H1 (cell line): ENCODE measurements at regions not wholly inside any gene's neighbourhood (a gene's known extent, or its start where the extent isn't known, plus 50 kb on each side); places are given as distances from the start of the nearest gene placed in this dataset.

Experiments used
- CTCF ChIA-PET: fragments of 300-600 bp; sonication (Branson Sonifier 250); formaldehyde crosslinking; loops from one replicate; lab custom pipeline; 2021; ENCODE audit not compliant: partially characterized antibody; lab: Charles Lee
- POLR2A ChIA-PET: fragments of 300-600 bp; sonication (Branson Sonifier 250); formaldehyde crosslinking; loops from one replicate; lab custom pipeline; 2021; ENCODE audit warnings: inconsistent platforms; ENCODE audit not compliant: partially characterized antibody; lab: Charles Lee
- DNase-seq, 2 experiments: peaks; one replicate each; pipeline versions ENCODE4 v3.0.0 to v3.0.0-alpha.2; 2010 to 2022; ENCODE audit warnings: low spot score in 2 of 2, low read depth in 1 of 2, mixed read lengths in 1 of 2
- FAIRE-seq: peaks from 2 replicates; lab custom pipeline; 2011; peaks lifted over from hg19 to GRCh38; lab: Jason Lieb, UNC
- H2AFZ ChIP-seq: 2 replicates; pipeline ENCODE4 v1.8.1; 2012; ENCODE audit warnings: low read length, inconsistent platforms
- H2AK5ac ChIP-seq: 2 replicates; pipeline ENCODE4 v1.6.1; 2013; ENCODE audit warnings: low read depth, low read length
- H2BK120ac ChIP-seq: replicated peaks from 2 replicates; pipeline ENCODE3; 2013; ENCODE audit warnings: low read depth, low read length, inconsistent platforms
- H2BK12ac ChIP-seq: 2 replicates; pipeline ENCODE4 v1.6.1; 2013; ENCODE audit warnings: low read depth, low read length
- H2BK15ac ChIP-seq: 2 replicates; pipeline ENCODE4 v1.6.1; 2013; ENCODE audit warnings: low read length
- H2BK20ac ChIP-seq: 2 replicates; pipeline ENCODE4 v1.6.1; 2013; ENCODE audit warnings: low read length
- H2BK5ac ChIP-seq: 2 replicates; pipeline ENCODE4 v1.6.1; 2013; ENCODE audit warnings: low read depth, low read length
- H3K14ac ChIP-seq: 2 replicates; pipeline ENCODE4 v1.6.1; 2013; ENCODE audit warnings: inconsistent platforms; ENCODE audit not compliant: insufficient read length
- H3K18ac ChIP-seq: 2 replicates; pipeline ENCODE4 v1.6.1; 2013; ENCODE audit warnings: low read length; ENCODE audit errors: extremely low read depth
- H3K23ac ChIP-seq: 2 replicates; pipeline ENCODE4 v1.6.1; 2013; ENCODE audit warnings: inconsistent platforms; ENCODE audit not compliant: insufficient read length
- H3K23me2 ChIP-seq: 2 replicates; pipeline ENCODE4 v1.6.1; 2013; ENCODE audit warnings: low read depth, low read length
- H3K27ac ChIP-seq: 2 replicates; pipeline ENCODE4 v1.6.1; 2011; ENCODE audit warnings: low read depth, low read length, inconsistent platforms
- H3K27me3 ChIP-seq, 4 experiments: replicated peaks in 1 of 4; 1 replicate in 1 of 4; 2 replicates in 3 of 4; pipeline versions ENCODE4 v1.6.1 to v1.8.1; 2011 to 2013; ENCODE audit warnings: low read length in 3 of 4, mild to moderate bottlenecking in 3 of 4, inconsistent platforms in 2 of 4, mixed read lengths in 2 of 4, moderate library complexity in 1 of 4; ENCODE audit not compliant: control insufficient read depth in 3 of 4, insufficient read depth in 3 of 4; ENCODE audit errors: extremely low read depth in 1 of 4
- H3K36me3 ChIP-seq, 4 experiments: 2 replicates each; pipeline versions ENCODE4 v1.6.1 to v1.8.1; 2011 to 2013; ENCODE audit warnings: mild to moderate bottlenecking in 4 of 4, low read length in 3 of 4, moderate library complexity in 2 of 4, control low read depth in 1 of 4, inconsistent platforms in 1 of 4; ENCODE audit not compliant: insufficient read depth in 4 of 4, control insufficient read depth in 2 of 4
- H3K4ac ChIP-seq: replicated peaks from 2 replicates; pipeline ENCODE3; 2013; ENCODE audit warnings: low read length, low read depth, mixed read lengths, inconsistent platforms; ENCODE audit not compliant: insufficient read length
- H3K4me1 ChIP-seq, 4 experiments: replicated peaks in 1 of 4; 1 replicate in 1 of 4; 2 replicates in 3 of 4; pipeline versions ENCODE4 v1.6.1 to v1.8.1; 2011 to 2013; ENCODE audit warnings: low read length in 3 of 4, inconsistent platforms in 2 of 4, mixed read lengths in 1 of 4; ENCODE audit not compliant: insufficient read depth in 4 of 4, control insufficient read depth in 3 of 4
- H3K4me2 ChIP-seq, 2 experiments: 2 replicates each; pipeline versions ENCODE4 v1.6.1 to v1.8.1; 2011 to 2013; ENCODE audit warnings: low read depth in 2 of 2, low read length in 2 of 2, control low read depth in 1 of 2, inconsistent platforms in 1 of 2, mild to moderate bottlenecking in 1 of 2; ENCODE audit not compliant: insufficient read depth in 1 of 2
- H3K4me3 ChIP-seq, 4 experiments: fragments of 200-600, 300-600 bp in 1 of 4; sonication (generic), shearing (Covaris generic), sonication (Bioruptor Twin) in 1 of 4; 2 replicates each; pipeline versions ENCODE4 v1.5.1 to v1.8.1; 2011 to 2016; ENCODE audit warnings: low read length in 4 of 4, low read depth in 3 of 4, control low read depth in 2 of 4, inconsistent platforms in 2 of 4, mild to moderate bottlenecking in 2 of 4, mixed read lengths in 1 of 4, moderate library complexity in 1 of 4; ENCODE audit not compliant: insufficient read depth in 2 of 4; ENCODE audit errors: extremely low read depth in 1 of 4
- H3K56ac ChIP-seq: replicated peaks from 2 replicates; pipeline ENCODE3; 2013; ENCODE audit warnings: low read depth, mild to moderate bottlenecking, mixed read lengths, low read length, inconsistent platforms; ENCODE audit not compliant: insufficient read length
- H3K79me1 ChIP-seq: 2 replicates; pipeline ENCODE4 v1.6.1; 2013; ENCODE audit warnings: low read depth, low read length, control low read depth
- H3K79me2 ChIP-seq, 2 experiments: 2 replicates each; pipeline versions ENCODE4 v1.6.1 to v1.8.1; 2012 to 2013; ENCODE audit warnings: low read length in 2 of 2, mild to moderate bottlenecking in 2 of 2, inconsistent platforms in 1 of 2; ENCODE audit not compliant: insufficient read depth in 2 of 2, control insufficient read depth in 1 of 2
- H3K9ac ChIP-seq, 4 experiments: replicated peaks in 1 of 4; 1 replicate in 1 of 4; 2 replicates in 3 of 4; pipeline versions ENCODE4 v1.6.1 to v1.8.1; 2011 to 2013; ENCODE audit warnings: low read depth in 3 of 4, low read length in 3 of 4, control low read depth in 2 of 4, mild to moderate bottlenecking in 2 of 4, moderate library complexity in 2 of 4, inconsistent platforms in 1 of 4; ENCODE audit errors: extremely low read depth in 1 of 4
- H3K9me3 ChIP-seq, 2 experiments: 2 replicates each; pipeline versions ENCODE4 v1.6.1 to v1.8.1; 2012 to 2013; ENCODE audit warnings: mild to moderate bottlenecking in 2 of 2, moderate library complexity in 2 of 2, control low read depth in 1 of 2, inconsistent platforms in 1 of 2, low read depth in 1 of 2, low read length in 1 of 2, mixed read lengths in 1 of 2; ENCODE audit not compliant: insufficient read depth in 2 of 2
- H4K20me1 ChIP-seq, 2 experiments: replicated peaks in 1 of 2; 2 replicates each; pipeline versions ENCODE3 to v1.8.1; 2011 to 2013; ENCODE audit warnings: inconsistent platforms in 2 of 2, low read length in 2 of 2, mild to moderate bottlenecking in 1 of 2; ENCODE audit not compliant: insufficient read depth in 2 of 2, control insufficient read depth in 1 of 2
- H4K5ac ChIP-seq: 2 replicates; pipeline ENCODE4 v1.6.1; 2013; ENCODE audit warnings: low read length, low read depth, mixed read lengths, inconsistent platforms; ENCODE audit not compliant: insufficient read length
- H4K8ac ChIP-seq: 2 replicates; pipeline ENCODE4 v1.8.0; 2013; ENCODE audit warnings: mild to moderate bottlenecking, moderate library complexity, low read length, inconsistent platforms; ENCODE audit not compliant: insufficient read depth; ENCODE audit errors: extremely low read depth
- H4K91ac ChIP-seq: replicated peaks from 2 replicates; pipeline ENCODE3; 2013; ENCODE audit warnings: low read length, mixed read lengths, inconsistent platforms; ENCODE audit not compliant: insufficient read length
- ATF2 ChIP-seq: IDR thresholded peaks from 2 replicates; pipeline ENCODE4 v1.6.1; 2012; ENCODE audit warnings: low read length, inconsistent platforms
- BRCA1 ChIP-seq: IDR thresholded peaks from 2 replicates; pipeline ENCODE4 v1.6.1; 2012; ENCODE audit warnings: low read depth, low read length, improper control_type of control experiment
- CREB1 ChIP-seq: IDR thresholded peaks from 2 replicates; pipeline ENCODE4 v1.6.1; 2012; ENCODE audit warnings: inconsistent platforms
- E2F6 ChIP-seq: IDR thresholded peaks from 2 replicates; pipeline ENCODE4 v1.6.1; 2012; ENCODE audit warnings: inconsistent platforms
- KDM5A ChIP-seq: fragments of 200-600 bp; IDR thresholded peaks from 2 replicates; pipeline ENCODE4 v1.7.1; 2012; ENCODE audit warnings: mild to moderate bottlenecking, low read length, inconsistent platforms, mixed read lengths
- MAFK ChIP-seq: IDR thresholded peaks from 2 replicates; pipeline ENCODE4 v1.6.1; 2012; ENCODE audit warnings: low read depth, mild to moderate bottlenecking, improper control_type of control experiment, low read length
- RBBP5 ChIP-seq: IDR thresholded peaks from 2 replicates; pipeline ENCODE4 v1.7.1; 2012; ENCODE audit warnings: low read depth, mild to moderate bottlenecking, inconsistent platforms, low read length, moderate library complexity, borderline replicate concordance
- RNF2 ChIP-seq: fragments of 200-900, 300-1000 bp; sonication (generic); IDR thresholded peaks from 2 replicates; pipeline ENCODE4 v1.7.1; 2016; ENCODE audit warnings: borderline replicate concordance, low read depth, mild to moderate bottlenecking, antibody characterized with exemption, low read length; ENCODE audit not compliant: poor library complexity, severe bottlenecking; ENCODE audit errors: missing control alignments
- SIRT6 ChIP-seq: IDR thresholded peaks from one replicate; pipeline ENCODE4 v1.7.1; 2012; ENCODE audit warnings: low read length, inconsistent platforms
- SP4 ChIP-seq: IDR thresholded peaks from 2 replicates; pipeline ENCODE4 v1.6.1; 2012; ENCODE audit warnings: low read length, inconsistent platforms
- SUZ12 ChIP-seq: fragments of 200-600 bp; sonication (generic); IDR thresholded peaks from 2 replicates; pipeline ENCODE4 v1.6.1; 2012; ENCODE audit warnings: mild to moderate bottlenecking, inconsistent platforms, low read length, moderate library complexity, mixed read lengths
- TCF12 ChIP-seq: IDR thresholded peaks from 2 replicates; pipeline ENCODE4 v1.6.1; 2011; ENCODE audit warnings: low read depth, mild to moderate bottlenecking, low read length
- WGBS, 2 experiments: shearing (Covaris generic) in 1 of 2; methylation state at CpG; one replicate each; pipeline versions ENCODE4 v1.1.6 to v1.1.7; 2013 to 2015; ENCODE audit warnings: low lambda C conversion rate in 2 of 2, mixed read lengths in 2 of 2, inconsistent platforms in 1 of 2, low coverage in 1 of 2, missing lambda C conversion rate in 1 of 2; ENCODE audit not compliant: insufficient replicate concordance in 2 of 2, insufficient coverage in 1 of 2, insufficient read length in 1 of 2; ENCODE audit errors: extremely low coverage in 1 of 2, missing lambda C conversion rate in 1 of 2; 5-methylcytosine and 5-hydroxymethylcytosine counted together
- TF ChIP-seq, protein P1 (sequence below): IDR thresholded peaks from 2 replicates; pipeline ENCODE4 v1.6.1; 2012; ENCODE audit warnings: inconsistent platforms

DNA sequence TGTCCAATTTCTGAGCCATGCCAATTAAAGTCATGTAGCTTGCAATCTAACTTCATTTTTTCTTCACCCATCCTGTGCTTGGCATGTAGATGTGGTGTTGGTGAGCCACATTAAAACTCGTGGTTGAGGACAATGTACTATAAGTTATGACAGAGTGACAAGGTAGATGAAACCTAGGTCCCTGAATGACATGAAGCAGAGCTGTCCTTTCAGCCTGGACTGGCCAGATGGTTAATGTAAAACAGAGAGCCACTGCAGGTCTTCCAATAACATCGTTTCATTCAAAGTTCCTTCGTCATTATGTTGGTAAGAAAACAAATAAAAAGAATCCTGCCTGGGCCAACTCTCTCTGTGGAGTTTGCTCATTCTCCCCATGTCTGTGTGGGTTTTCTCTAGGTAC lies 856.5 kb upstream of the SEMA6A start:
- Histone ChIP-seq H3K27me3 (no peaks in the 10 kb centered on the region), H2BK15ac (no peak overlapping the region), H3K9ac (no peak overlapping the region), H3K4me2 (no peak overlapping the region), H2AK5ac (no peak overlapping the region), H3K4me3 (no peak overlapping the region), H4K20me1 (no peaks in the 10 kb centered on the region), H3K23ac (no peak overlapping the region), H3K4me1 (peaks cover 0 to 5% (median 1%) of the 10 kb centered on the region in 4 experiments; a peak in 2 of 7 replicates), H2AFZ (no peak overlapping the region), H3K18ac (no peak overlapping the region), H4K91ac (no peak overlapping the region), H2BK12ac (no peak overlapping the region), H3K14ac (no peak overlapping the region), H3K27ac (no peak overlapping the region), H4K5ac (no peak overlapping the region), H4K8ac (no peak overlapping the region), H3K9me3 (no peaks in the 10 kb centered on the region), H3K23me2 (no peaks in the 10 kb centered on the region), H3K56ac (no peak overlapping the region), H3K36me3 (no peaks in the 10 kb centered on the region), H2BK20ac (no peak overlapping the region), H3K79me1 (no peaks in the 10 kb centered on the region), H3K4ac (no peak overlapping the region), H3K79me2 (no peaks in the 10 kb centered on the region), H2BK120ac (no peak overlapping the region), H2BK5ac (no peak overlapping the region)
- DNase-seq: no peak
- CTCF ChIA-PET: interaction anchor here (12.6 kb wide), 1 partner anchor 23 kb away, joined by 88 read pairs; no protein-coding TSS in a partner anchor
- no peak for FAIRE-seq
- TF ChIP-seq RNF2 (no peak), SP4 (no peak), SUZ12 (no peak), ATF2 (no peak), SIRT6 (no peak), CREB1 (no peak), BRCA1 (no peak), MAFK (no peak), KDM5A (no peak), E2F6 (no peak), RBBP5 (no peak), TCF12 (no peak)
- TF ChIP-seq, protein P1, sequence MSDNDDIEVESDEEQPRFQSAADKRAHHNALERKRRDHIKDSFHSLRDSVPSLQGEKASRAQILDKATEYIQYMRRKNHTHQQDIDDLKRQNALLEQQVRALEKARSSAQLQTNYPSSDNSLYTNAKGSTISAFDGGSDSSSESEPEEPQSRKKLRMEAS: no peak
- POLR2A ChIA-PET: no interaction called here
- 81% methylated on average over 3 of the region's 3 CpGs; no CpG with 5 or more reads in 1 of the 2 experiments for WGBS, 2 experiments
